NCI-H446 (cell line): ENCODE measurements at regions not wholly inside any gene's neighbourhood (a gene's known extent, or its start where the extent isn't known, plus 50 kb on each side); places are given as distances from the start of the nearest gene placed in this dataset.
"Not testable (repeated sequence)": the region's sequence is repeated elsewhere in the genome, so short reads cannot be mapped to it uniquely, and the experiment has no call there.

Experiments used
- DNase-seq, 2 experiments: peaks; one replicate each; lab custom pipeline; 2025; lab: John Stamatoyannopoulos, UW

DNA sequence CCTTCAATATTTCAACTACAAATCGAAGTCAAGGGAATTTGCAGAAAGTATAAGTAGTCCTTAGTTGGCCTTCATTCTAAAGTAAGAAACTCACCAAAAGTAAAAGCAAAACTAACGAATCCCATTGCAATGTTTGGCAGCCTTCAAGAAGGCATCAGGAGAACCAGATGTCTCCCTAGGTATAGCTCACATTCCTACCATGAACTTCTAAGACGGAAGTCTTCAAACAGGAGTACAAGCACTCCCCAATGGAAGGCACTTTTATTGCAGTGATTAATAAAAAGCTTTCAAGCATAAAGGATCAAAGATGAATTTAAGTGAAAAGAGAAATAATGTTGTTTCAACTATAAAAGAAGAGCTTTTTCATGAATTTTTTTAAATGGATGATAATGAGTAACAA, 236.0 kb upstream of the NR5A2 start:
- no peak for DNase-seq

DNA sequence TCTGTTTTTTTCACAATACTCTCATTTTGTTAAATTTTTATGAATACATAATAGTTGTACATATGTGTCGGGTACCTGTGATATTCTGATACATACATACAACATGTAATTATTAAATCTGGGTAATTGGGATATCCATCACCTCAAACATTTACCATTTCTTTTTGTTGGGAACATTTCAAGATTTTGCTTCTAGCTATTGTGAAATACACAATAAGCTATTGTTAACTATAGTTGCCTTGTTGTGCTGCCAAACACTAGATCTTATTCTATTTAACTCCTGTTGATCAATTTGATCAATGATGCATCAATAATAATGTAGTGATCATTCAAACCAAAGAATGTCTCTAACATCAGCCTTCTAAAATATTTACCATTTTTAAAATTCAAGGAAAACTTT, 234.6 kb upstream of the NR5A2 start:
- DNase-seq: no peak

DNA sequence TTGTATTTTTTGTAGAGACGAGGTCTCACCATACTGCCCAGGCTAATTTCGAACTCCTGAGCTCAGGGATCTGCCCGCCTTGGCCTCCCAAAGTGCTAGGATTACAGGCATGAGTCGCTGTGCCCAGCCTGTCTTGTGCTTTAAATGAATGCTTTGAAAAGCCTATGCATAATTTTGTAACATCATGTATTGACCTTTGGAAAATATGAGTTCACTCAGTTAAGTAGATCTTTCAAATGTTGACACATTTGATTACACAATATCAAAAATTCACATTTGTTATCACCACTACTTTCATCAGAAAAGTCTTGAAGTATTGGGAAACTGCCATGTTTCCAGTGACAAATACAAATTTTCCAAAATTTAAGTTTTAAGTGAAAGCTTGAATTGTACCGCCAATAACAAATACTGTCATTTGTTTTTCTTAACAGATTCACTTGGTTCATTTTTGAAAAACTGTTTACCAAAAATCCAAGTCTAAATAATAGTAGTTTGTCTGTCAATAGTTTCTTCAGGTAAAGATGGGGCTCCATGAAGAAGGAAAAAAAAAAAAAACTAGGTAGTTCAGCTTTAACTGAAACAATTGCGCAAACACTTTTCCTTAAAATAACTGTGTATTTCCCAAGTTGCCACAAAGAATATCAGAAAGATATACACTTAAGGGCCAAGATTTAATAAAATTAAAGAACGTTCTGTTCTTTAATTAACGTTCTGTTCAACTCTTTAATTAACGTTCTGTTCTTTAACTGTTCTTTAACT, 233.2 kb upstream of the NR5A2 start:
- DNase-seq: no peak

DNA sequence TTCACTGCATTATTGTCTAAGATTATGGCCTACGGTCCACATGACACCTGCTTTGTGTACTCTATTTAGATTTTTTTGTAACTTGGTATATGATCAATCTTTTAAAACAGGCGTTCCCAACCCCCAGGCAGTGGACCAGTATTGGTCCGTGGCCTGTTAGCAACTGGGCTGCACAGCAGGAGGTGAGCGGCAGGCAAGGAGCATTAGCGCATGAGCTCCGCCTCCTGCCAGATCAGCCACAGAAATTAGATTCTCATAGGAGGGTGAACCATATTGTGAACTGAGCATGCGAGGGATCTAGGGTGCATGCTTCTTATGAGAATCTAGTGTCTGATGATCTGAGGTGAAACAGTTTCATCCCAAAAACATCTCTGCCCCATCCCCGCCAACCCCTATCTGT, 228.4 kb upstream of the NR5A2 start:
- no peak for DNase-seq

DNA sequence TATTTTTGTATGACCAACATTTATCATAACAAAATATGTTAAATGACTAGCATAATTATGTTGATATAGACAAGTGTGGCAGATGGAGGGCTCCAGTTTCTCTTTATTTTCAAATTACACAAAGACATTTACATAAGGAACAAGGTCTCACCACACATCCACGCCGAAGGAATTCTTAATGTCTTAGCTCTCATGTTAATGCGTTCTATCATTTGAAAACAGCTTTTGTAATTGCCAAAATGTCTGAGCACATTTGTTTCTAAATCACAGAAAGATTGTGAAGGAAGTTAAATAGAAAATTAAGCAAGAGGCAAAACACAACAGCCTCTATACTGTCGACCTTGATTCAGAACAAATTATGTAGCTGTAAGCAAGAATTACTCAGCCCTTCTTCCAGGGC, 223.0 kb upstream of the NR5A2 start:
- no peak for DNase-seq

DNA sequence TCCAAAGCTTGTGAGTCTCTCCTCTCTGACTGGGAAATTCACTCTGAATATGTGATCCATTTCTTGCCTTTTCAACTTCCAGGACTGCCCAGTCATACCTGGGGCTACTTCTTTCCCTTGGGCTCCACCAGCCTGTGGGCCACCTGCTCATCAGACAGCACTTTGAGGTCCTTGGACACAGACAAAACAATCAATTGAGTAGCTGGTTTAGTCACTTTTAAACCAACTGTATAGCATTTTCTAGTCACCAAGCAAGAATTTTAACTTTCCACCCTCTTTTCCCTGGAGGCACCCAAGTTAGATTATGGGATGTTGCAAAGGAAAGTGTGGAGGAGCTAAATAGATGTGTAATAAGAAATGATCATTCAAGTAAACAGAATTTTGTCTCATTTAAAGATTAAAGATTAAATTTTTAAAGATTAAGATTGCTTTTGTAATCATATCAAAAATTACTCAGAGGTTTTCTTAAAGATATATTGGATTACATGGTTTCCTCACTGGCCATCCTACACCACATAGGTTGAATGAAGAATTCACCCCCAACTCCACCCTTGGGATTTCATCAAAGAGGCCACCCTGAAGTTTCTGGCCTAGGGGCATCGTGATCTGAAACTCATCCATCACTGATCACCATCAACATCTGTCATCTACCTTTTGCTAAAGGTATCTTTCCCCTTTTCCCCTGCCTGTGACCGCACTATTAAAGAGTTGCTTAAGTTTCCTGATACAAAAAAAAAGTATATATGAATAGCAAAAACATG, 219.2 kb upstream of the NR5A2 start:
- no peak for DNase-seq

DNA sequence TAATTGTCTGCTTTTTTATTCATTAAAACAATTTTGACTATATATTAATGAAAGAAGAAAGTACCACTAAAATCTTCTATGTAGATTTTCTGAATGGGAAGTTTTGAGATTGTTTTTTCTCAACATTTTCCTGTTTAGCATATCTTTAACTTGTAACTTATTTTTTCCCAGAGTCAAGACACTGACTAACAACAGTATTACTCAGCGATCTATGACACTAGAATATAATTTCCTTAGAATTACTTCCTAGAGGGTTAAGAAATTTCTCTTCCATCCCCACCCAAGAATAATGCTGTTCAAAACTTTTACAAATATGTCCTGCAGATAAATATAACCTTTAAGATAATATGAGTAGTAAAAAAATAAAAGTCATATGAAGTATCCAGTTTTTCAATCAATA, 218.2 kb upstream of the NR5A2 start:
- DNase-seq: no peak

DNA sequence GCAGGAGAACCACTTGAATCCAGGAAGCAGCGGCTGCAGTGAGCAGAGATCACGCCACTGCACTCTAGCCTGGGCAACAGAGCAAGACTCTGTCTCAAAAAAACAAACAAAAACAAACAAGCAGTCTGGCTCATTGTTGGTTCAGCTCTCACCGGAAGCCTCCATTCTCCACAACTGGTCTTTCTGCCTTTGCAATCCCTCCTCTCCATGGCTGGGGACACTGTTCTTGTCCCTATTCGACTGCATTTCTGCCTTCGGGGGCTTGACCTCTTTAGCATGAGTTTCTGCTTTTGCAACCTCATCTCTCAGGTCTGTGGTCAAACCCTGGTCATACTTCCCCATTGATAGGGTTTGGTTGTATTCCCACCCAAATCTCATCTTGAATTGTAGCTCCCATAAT, 216.3 kb upstream of the NR5A2 start:
- DNase-seq: no peak

DNA sequence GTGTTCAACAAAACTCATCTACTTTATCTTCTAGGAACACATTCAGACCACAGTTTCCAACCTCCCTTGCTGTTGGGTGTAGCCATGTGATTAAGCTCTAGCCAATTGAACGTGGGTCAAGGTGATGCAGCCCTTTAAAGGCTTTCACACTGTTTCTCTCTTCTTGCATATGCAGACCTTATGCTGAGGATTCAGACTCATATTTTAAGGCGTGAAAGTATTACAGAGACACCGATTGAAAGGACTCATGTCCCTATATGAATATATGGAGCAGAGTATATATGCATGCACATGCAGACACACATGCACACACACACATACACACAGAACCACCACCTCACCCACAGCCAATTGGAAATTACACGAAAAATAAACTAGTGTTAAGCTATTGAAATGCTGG, 214.3 kb upstream of the NR5A2 start:
- no peak for DNase-seq

DNA sequence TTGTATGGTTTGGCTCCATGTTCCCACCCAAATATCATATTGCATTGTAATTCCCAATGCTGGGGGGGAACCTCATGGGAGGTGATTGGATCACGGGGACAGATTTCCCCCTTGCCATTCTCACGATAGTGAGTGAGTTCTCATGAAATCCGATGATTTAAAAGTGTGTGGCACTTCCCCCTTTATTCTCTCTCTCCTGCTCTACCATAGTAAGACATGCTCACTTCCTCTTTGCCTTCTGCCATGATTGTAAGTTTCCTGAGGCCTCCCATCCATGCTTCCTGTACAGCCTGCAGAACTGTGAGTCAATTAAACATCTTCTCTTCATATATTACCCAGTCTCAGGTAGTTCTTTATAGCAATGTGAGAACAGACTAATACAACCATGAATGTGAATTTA, 211.6 kb upstream of the NR5A2 start:
- no peak for DNase-seq

DNA sequence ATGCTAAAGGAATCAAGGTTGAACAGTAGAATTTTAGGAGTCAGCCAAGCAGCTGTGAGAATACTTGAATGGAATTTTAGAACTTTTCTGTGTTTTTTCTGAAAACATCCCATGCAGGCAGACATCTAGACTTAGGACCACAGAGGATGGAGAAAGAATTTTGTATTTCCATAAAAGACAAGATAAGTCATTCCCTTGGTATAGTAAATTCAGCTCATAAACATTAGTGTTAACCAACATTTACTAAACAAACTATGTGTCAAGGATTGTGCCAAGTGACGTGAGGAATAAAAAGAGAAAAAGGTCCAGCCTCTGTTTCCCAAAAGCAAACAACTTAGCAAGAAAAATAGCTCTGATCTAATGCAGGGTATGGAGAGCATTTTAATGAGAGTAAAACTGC, 210.2 kb upstream of the NR5A2 start:
- no peak for DNase-seq

DNA sequence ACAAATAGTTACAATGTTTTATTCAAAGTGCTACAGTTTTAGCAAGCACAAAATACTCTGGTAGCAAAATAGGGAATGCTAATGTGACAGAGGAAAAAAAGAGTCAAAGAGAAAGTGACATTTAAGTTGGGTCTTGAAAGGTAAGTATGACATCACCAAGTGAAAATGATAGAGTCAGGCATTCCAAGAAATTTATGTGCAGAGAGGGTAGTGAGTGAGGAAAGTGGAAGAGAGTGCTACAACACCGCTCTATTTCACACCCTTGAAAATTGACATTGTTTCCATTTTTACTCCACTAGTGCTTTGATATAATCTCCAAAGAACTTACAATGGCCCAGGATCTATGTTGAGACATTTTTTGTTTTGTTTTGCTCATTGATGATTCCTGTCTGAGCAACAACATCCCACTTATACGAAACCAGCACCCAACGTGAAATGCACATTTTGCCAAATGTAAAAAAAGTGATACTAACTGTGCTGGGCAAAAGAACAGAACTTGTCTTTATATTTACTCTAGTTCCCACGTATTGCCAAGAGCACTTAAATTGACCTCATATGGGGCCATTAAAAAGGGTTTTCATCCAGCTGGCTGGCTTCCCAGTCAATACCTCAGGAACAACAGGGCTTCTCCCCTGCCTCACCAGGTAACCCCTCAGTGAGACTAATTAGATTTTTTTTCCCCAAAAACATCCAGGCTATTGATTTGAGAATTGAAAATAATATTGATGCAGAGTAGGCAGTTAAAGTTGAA, 206.3 kb upstream of the NR5A2 start:
- no peak for DNase-seq

DNA sequence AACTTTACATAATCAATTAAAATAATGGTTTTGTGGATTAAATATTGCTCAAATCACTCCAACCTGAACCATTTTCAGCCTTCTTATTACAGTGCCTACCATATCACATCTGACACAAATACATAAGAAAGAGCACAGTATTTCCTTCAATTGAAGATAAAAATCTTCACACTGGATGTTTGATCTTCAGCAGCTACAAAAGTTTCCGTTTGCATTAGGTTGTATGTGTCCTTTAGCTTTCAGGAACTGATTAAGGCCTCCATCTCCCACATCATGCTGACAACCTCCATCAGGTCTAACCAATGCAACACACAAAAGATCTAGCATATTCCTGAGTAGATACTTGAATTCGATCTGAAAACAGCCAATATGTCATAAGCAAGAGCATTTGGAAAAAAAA, 195.1 kb upstream of the NR5A2 start:
- DNase-seq: no peak

DNA sequence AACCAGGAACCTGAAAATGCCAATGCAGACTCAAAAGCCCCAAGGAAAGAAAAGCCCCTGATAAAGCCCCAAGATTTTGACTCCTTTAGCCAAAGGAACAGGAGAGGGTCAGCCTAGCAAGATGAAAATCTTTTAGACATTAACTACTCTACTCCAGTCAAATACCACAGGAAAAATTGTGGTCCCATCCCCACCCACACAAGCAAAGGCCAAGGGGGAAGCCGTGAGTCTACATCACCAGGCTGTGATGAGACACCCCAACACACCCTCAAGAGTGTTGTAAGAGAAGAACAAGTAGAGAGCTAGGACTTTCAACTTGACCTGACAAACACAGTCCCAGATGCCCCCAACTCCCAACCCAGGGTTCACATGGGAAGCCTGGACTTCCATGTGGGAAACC, 192.8 kb upstream of the NR5A2 start:
- no peak for DNase-seq

DNA sequence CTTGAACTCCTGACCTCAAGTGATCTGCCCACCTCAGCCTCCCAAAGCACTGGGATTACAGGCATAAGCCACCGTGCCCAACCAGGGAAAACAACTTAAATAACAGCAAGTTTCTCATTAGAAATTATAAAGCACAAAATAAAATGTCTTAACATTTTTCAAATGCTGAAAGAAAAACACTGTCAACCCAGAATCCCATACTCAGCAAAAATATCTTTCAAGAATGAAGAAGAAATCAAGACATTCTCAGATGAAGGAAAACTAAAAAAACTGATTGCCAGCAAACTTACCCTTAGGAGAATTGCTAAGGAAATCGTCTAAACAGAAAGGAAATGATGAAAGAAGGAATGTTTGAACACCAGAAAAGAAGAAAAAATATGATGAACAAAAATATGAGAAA, 191.1 kb upstream of the NR5A2 start:
- no peak for DNase-seq

DNA sequence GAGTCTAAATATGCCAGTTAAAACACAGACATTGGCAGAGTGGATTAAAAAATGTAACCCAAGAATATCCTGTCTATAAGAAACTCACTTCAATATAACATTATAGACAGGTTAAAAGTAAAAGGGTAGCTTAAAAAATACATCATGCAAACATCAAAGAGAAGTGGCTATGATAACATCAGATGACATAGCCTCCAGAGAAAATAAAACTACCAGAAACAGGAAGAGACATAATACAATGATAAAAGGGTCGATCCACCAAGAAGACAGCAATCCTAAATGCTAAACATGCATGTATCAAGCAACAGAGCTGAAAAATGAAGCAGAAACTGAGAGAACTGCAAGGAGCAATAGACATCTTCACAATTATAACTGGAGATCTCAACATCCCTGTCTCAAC, 190.2 kb upstream of the NR5A2 start:
- no peak for DNase-seq

DNA sequence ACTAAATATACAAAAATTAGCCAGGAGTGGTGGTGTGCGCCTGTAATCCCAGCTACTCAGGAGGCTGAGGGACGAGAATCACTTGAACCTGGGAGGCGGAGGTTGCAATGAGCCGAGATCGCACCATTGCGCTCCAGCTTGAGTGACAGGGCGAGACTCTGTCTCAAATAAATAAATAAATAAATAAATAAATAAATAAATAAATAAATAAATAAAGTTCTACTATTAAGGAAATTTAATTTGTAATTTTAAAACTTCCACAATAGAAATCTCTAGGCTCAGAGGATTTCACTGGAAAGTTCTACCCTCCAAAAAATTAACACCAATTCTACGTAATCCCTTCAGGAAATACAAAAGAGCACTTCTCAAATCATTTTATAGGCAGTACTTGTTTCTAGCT, 187.9 kb upstream of the NR5A2 start:
- not testable (repeated sequence) for DNase-seq

DNA sequence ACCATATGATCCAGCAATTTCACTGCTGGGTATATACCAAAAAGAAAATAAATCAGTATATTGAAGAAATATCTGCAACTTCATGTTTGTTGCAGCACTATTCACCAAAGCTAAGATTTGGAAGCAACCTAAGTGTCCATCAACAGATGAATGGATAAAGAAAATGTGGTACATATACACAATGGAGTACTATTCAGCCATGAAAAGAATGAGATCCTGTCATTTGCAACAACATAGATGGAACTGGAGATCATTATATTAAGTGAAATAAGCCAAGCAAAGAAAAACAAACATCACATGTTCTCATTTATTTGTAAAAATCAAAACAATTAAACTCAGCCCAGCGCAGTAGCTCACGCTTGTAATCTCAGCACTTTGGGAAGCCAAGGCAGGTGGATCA, 184.4 kb upstream of the NR5A2 start:
- not testable (repeated sequence) for DNase-seq

DNA sequence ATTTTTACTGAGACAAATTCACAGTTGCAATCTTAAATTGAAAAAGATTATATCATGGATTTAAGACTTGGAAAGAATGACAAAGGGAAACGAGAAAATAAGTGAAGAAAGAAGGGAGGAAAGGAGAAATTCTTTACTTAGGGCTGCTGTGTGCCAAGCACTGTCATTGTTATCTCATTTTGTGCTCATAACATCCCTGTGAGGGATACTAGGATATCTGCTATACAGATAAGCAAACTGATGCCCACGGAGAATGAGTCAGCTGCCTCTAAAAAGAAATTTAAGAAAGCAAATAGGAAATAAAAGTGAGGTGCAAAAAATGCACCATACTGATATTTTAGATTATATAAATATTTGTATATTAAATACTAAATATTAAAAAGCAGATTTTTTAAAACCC, 183.6 kb upstream of the NR5A2 start:
- DNase-seq: no peak

DNA sequence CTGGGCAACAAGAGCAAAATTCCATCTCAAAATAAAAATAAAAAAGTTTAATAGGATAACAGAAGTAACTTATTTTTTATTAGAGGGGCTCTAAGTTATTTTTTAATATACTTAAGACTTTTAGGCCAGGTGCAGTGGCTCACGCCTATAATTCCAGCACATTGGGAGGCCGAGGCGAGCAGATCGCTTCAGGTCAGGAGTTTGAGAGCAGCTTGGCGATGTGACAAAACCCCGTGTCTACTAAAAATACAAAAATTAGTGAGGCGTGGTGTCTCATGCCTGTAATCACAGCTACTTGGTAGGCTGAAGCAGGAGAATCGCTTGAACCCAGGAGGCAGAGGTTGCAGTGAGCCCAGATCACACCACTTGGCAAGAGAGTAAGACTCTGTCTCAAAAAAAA, 180.5 kb upstream of the NR5A2 start:
- DNase-seq: no peak

DNA sequence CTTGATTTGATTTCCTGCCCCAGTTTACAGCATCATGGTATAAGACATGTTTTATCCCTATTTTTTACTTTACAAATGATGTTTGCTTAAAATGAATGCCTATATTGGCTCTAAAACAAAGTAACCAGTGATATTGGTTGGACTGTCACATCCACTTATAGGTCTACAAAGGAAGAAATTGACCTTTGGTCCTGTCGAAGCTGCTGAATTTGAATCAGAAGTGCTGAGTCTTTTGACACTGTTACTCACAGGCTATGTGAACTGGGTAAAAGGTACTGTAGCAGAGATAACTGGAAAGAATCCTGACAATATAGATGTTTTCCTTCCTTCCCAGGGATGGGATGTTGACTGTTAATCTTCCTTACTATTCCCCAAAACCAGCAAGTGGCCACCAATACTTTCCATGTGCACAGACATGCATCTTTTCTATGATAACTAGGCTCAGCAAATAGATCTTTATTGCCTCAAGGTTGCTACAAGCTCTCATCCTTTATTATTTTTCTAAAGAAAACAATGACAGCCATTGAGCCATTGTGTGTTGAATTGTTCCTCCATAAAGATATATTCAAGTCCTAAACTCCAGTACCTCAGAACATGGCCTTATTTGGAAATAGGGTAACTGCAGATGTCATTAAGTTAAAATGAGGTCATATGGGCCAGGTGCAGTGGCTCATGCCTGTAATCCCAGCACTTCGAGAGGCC, 175.9 kb upstream of the NR5A2 start:
- no peak for DNase-seq

DNA sequence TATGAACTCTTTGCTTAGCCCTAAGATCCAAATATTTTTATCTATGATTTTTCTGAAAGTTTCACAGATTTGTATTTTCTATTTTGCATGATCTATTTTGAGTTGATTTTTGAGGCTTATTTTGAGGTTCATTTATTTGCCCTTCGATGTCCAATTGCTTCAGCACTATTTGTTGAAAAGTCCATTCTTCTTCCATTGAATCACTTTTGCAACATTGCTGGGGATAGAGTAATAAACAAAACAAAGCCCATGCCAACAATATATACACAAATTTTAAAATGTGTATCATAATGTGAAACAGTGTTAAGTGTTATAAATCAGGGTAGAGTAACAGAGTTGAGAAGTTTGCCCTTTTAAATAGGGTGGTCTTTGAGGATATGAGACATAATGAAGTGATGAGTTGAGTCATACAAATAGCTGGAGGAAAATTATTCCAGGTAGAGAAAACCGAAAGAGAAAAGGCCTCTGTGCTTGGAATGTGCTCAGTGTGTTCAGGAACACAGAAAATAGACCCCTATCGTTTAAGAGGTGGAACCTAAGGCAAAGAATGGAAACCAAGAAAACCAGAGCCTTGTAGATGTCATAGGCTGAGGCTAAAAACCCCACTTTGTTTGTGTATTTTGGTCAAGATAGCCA, 172.7 kb upstream of the NR5A2 start:
- DNase-seq: no peak
